Lung (tissue), 11 donors: ENCODE measurements at regions not wholly inside any gene's neighbourhood (a gene's known extent, or its start where the extent isn't known, plus 50 kb on each side); places are given as distances from the start of the nearest gene placed in this dataset.

Experiments
- ATAC-seq: fragments of 200-7000 bp; cut with Tn5 transposase; one replicate; pipeline ENCODE4 v1.9.1; 2020; ENCODE audit warnings: moderate number of reproducible peaks; ENCODE audit not compliant: insufficient read depth, low FRiP score
- DNase-seq, 3 donors: peaks; one replicate each; pipeline ENCODE4 v3.0.0-alpha.2; 2013 to 2017
- H3K27ac ChIP-seq, 2 donors: one replicate each; pipeline ENCODE4 v1.5.1; 2013; ENCODE audit warnings: mild to moderate bottlenecking in 2 of 2, moderate library complexity in 2 of 2, control low read depth in 1 of 2, inconsistent platforms in 1 of 2, low read depth in 1 of 2, low read length in 1 of 2
- H3K27me3 ChIP-seq, 3 donors: one replicate each; pipeline ENCODE4 v1.5.1; 2013; ENCODE audit warnings: low read length in 2 of 3; ENCODE audit not compliant: control insufficient read depth in 3 of 3, insufficient read depth in 3 of 3
- H3K36me3 ChIP-seq, 4 donors: one replicate each; pipeline ENCODE4 v1.5.1; 2013; ENCODE audit warnings: low read length in 4 of 4, mild to moderate bottlenecking in 1 of 4, moderate library complexity in 1 of 4; ENCODE audit not compliant: control insufficient read depth in 4 of 4, insufficient read depth in 4 of 4
- H3K4me1 ChIP-seq, 5 donors: one replicate each; pipeline ENCODE4 v1.5.1; 2013; ENCODE audit warnings: low read length in 5 of 5, mild to moderate bottlenecking in 2 of 5, moderate library complexity in 1 of 5; ENCODE audit not compliant: control insufficient read depth in 5 of 5, insufficient read depth in 5 of 5
- H3K4me3 ChIP-seq: one replicate; pipeline ENCODE4 v1.5.1; 2013; ENCODE audit warnings: mild to moderate bottlenecking, control low read depth, moderate library complexity
- H3K9ac ChIP-seq, 2 donors: one replicate each; pipeline ENCODE4 v1.5.1; 2013; ENCODE audit warnings: low read length in 2 of 2, control low read depth in 1 of 2; ENCODE audit not compliant: insufficient read depth in 1 of 2
- H3K9me3 ChIP-seq, 4 donors: one replicate each; pipeline ENCODE4 v1.5.1; 2013; ENCODE audit warnings: low read length in 3 of 4, mild to moderate bottlenecking in 1 of 4, moderate library complexity in 1 of 4; ENCODE audit not compliant: control insufficient read depth in 4 of 4, insufficient read depth in 3 of 4
- WGBS, 2 donors: extraction: QIAGEN DNeasy Blood & Tissue Kit; methylation state at CpG; one replicate each; pipeline ENCODE4 v1.1.7; 2013; 5-methylcytosine and 5-hydroxymethylcytosine counted together
- TF ChIP-seq, protein P1 (sequence below): IDR thresholded peaks from 2 replicates; pipeline ENCODE4 v1.5.1; 2012; ENCODE audit warnings: mild to moderate bottlenecking; ENCODE audit errors: control extremely low read depth, extremely low read depth
- donor health status: control.
- donor health status: control.
- donor health status: Bipolar disorder and iron deficiency.
- donor health status: healthy.
- donor health status: DM: yes; HTN: yes; CAD: no.

- WGBS, 2 donors: 65 to 70% methylated on average over 5 of the region's 5 CpGs
- ATAC-seq (no peak), DNase-seq (no peak)
These were observed 424.6 kb upstream of the CHRM3 start for GRCh38 chr1:238961790-238962189.

DNA sequence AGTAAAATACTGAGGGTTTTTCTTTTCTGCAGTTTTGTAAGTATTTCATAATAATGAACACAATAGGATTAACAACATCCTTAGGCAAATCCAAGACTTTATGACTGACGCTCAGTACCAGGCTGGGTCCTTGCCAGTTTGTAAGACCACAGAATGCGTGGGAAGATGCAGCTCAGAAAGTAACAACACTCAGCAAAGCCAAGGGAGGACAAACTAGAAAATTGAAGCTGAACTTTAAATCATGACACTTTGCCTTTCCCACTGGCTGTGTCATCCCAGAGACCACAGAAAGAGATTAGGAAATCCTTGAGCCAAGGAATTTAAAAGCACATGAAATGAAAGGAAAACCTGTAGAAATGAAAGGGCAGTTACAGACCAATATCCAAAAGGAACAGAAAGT is 426.3 kb upstream of the CHRM3 start:
- Histone ChIP-seq H3K9ac (no peak overlapping the region), H3K27ac (no peak overlapping the region), H3K4me3 (no peak overlapping the region), H3K4me1 (no peaks in the 10 kb centered on the region), H3K36me3 (no peaks in the 10 kb centered on the region), H3K27me3 (no peaks in the 10 kb centered on the region), H3K9me3 (no peaks in the 10 kb centered on the region)
- TF ChIP-seq, protein P1, sequence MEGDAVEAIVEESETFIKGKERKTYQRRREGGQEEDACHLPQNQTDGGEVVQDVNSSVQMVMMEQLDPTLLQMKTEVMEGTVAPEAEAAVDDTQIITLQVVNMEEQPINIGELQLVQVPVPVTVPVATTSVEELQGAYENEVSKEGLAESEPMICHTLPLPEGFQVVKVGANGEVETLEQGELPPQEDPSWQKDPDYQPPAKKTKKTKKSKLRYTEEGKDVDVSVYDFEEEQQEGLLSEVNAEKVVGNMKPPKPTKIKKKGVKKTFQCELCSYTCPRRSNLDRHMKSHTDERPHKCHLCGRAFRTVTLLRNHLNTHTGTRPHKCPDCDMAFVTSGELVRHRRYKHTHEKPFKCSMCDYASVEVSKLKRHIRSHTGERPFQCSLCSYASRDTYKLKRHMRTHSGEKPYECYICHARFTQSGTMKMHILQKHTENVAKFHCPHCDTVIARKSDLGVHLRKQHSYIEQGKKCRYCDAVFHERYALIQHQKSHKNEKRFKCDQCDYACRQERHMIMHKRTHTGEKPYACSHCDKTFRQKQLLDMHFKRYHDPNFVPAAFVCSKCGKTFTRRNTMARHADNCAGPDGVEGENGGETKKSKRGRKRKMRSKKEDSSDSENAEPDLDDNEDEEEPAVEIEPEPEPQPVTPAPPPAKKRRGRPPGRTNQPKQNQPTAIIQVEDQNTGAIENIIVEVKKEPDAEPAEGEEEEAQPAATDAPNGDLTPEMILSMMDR: no peak
- WGBS, 2 donors: 69 to 76% methylated on average over 2 of the region's 2 CpGs
- ATAC-seq (no peak), DNase-seq (peak in 2 of 3 donors; percentile 9 to 23)

More at GRCh38 chr1:238961790-238962189, 424.6 kb upstream of the CHRM3 start:
- no peak overlapping the region for H3K27ac ChIP-seq
- H3K4me3 ChIP-seq: no peak overlapping the region
- H3K36me3 ChIP-seq: no peaks in the 10 kb centered on the region
- H3K4me1 ChIP-seq: no peaks in the 10 kb centered on the region
- H3K9ac ChIP-seq: no peak overlapping the region
- no peaks in the 10 kb centered on the region for H3K9me3 ChIP-seq
- H3K27me3 ChIP-seq: no peaks in the 10 kb centered on the region
- TF ChIP-seq, protein P1: no peak

GRCh38 chr1:238955934-238956333 is 430.4 kb upstream of the CHRM3 start:
- Histone ChIP-seq H3K27me3 (no peaks in the 10 kb centered on the region), H3K27ac (no peak overlapping the region), H3K36me3 (no peaks in the 10 kb centered on the region), H3K4me1 (no peaks in the 10 kb centered on the region), H3K9me3 (no peaks in the 10 kb centered on the region), H3K9ac (no peak overlapping the region), H3K4me3 (no peak overlapping the region)
- ATAC-seq (no peak), DNase-seq (no peak)
- WGBS, 2 donors: 92 to 95% methylated on average over 1 of the region's 1 CpG
- TF ChIP-seq, protein P1: no peak

GRCh38 chr1:238954865-238955264 is 431.5 kb upstream of the CHRM3 start:
- H3K4me1 ChIP-seq: no peaks in the 10 kb centered on the region
- H3K27ac ChIP-seq: no peak overlapping the region
- no peaks in the 10 kb centered on the region for H3K9me3 ChIP-seq
- H3K9ac ChIP-seq: no peak overlapping the region
- DNase-seq: peak in 1 of 3 donors; percentile 5
- 80 to 87% methylated on average over 2 of the region's 2 CpGs for WGBS, 2 donors
- no peaks in the 10 kb centered on the region for H3K27me3 ChIP-seq
- ATAC-seq: no peak
- no peak overlapping the region for H3K4me3 ChIP-seq
- TF ChIP-seq, protein P1: no peak
- H3K36me3 ChIP-seq: no peaks in the 10 kb centered on the region
